ENCODE measurements at regions not wholly inside any gene's neighbourhood (a gene's known extent, or its start where the extent isn't known, plus 50 kb on each side); places are given as distances from the start of the nearest gene placed in this dataset.

DNA sequence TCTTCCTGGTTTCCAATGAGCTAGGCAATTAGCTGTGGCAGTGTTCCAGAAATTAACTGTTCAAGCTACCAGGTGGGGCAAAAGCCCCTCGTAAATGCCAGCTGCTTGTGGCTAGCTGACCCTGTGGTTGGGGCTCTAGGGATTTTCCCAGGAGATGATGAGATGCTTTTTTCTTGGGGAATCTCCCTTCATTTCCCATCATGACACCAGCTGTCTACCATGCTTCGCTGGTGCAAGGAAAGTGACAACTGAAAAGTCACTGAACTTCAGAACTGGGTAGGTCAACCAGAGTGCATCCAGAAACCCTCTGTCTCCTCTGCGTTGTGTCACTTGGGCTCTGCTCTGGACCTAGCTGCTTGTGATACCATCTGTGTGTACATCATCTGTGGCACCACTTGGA is 386.5 kb upstream of the DCC start:
- no peaks in the 10 kb centered on the region for H3K4me1 ChIP-seq (ENCODE audit: control insufficient read depth, extremely low read depth, insufficient read depth, low read length)
- no peak for DNase-seq (ENCODE audit: low read depth in 2 of 2)
- H3K9ac ChIP-seq (ENCODE audit: insufficient read depth, low read length): no peak overlapping the region
- no peaks in the 10 kb centered on the region for H4K20me1 ChIP-seq (ENCODE audit: control insufficient read depth, extremely low read depth, insufficient read depth, low read length)
- H3K36me3 ChIP-seq (ENCODE audit: control insufficient read depth, insufficient read depth, low read length): no peaks in the 10 kb centered on the region
- no peak for TF ChIP-seq CTCF (conservative IDR thresholded peaks at IDR 0.05 in 1 of 2, IDR thresholded peaks at IDR 0.05 in 1 of 2; ENCODE audit: low read depth in 1 of 2, low read length in 2 of 2)
- no peak for TF ChIP-seq EZH2 (IDR thresholded peaks at IDR 0.05; ENCODE audit: low read length, missing control alignments)
- no peak overlapping the region for H3K27ac ChIP-seq (ENCODE audit: insufficient read depth, low read length)
- no peaks in the 10 kb centered on the region for H3K27me3 ChIP-seq (ENCODE audit: control insufficient read depth, insufficient read depth, low read length)
- no peaks in the 10 kb centered on the region for H3K79me2 ChIP-seq (ENCODE audit: control insufficient read depth, insufficient read depth, low read length)
- no peaks in the 10 kb centered on the region for H3K9me3 ChIP-seq (ENCODE audit: control insufficient read depth, insufficient read depth, low read depth, low read length)
- no peak overlapping the region for H3K4me2 ChIP-seq (ENCODE audit: extremely low read depth, insufficient read depth, low read length)
- no peak overlapping the region for H2AFZ ChIP-seq (ENCODE audit: low read length)
- H3K4me3 ChIP-seq (replicated peaks in 1 of 4; ENCODE audit: control extremely low read depth in 1 of 4, insufficient read depth in 1 of 4, low read depth in 3 of 4, low read length in 4 of 4): no peak overlapping the region

GRCh38 chr18:51955136-51955535 is 384.9 kb upstream of the DCC start:
- Histone ChIP-seq H3K27me3 (ENCODE audit: control insufficient read depth, insufficient read depth, low read length) (no peaks in the 10 kb centered on the region), H3K4me3 (replicated peaks in 1 of 4; ENCODE audit: control extremely low read depth in 1 of 4, insufficient read depth in 1 of 4, low read depth in 3 of 4, low read length in 4 of 4) (no peak overlapping the region), H4K20me1 (ENCODE audit: control insufficient read depth, extremely low read depth, insufficient read depth, low read length) (no peaks in the 10 kb centered on the region), H2AFZ (ENCODE audit: low read length) (no peak overlapping the region), H3K4me1 (ENCODE audit: control insufficient read depth, extremely low read depth, insufficient read depth, low read length) (no peaks in the 10 kb centered on the region), H3K79me2 (ENCODE audit: control insufficient read depth, insufficient read depth, low read length) (no peaks in the 10 kb centered on the region), H3K9me3 (ENCODE audit: control insufficient read depth, insufficient read depth, low read depth, low read length) (no peaks in the 10 kb centered on the region), H3K9ac (ENCODE audit: insufficient read depth, low read length) (no peak overlapping the region), H3K36me3 (ENCODE audit: control insufficient read depth, insufficient read depth, low read length) (no peaks in the 10 kb centered on the region), H3K4me2 (ENCODE audit: extremely low read depth, insufficient read depth, low read length) (no peak overlapping the region), H3K27ac (ENCODE audit: insufficient read depth, low read length) (no peak overlapping the region)
- DNase-seq (ENCODE audit: low read depth in 2 of 2): no peak
- TF ChIP-seq EZH2 (IDR thresholded peaks at IDR 0.05; ENCODE audit: low read length, missing control alignments) (no peak), CTCF (conservative IDR thresholded peaks at IDR 0.05 in 1 of 2, IDR thresholded peaks at IDR 0.05 in 1 of 2; ENCODE audit: low read depth in 1 of 2, low read length in 2 of 2) (no peak)

DNA sequence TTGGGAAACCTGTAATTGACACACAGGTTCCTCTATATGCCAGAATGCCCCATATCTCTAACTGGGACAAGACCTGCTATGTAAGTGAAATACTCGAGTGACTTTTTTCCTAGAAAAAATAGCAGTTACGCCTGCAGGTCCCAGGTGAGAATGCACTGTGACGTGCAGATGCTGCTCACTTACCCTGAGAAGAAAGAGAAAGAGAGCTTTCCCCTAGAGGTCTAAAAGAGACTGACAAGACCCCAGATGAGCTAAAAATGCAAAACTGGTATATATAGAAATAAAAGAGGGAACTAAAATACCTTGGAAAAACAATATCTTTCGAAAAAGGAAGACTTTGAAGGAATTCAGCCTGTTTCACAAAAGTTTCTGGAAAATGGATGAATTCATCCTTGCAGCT is 383.0 kb upstream of the DCC start:
- H3K4me1 ChIP-seq (ENCODE audit: control insufficient read depth, extremely low read depth, insufficient read depth, low read length): no peaks in the 10 kb centered on the region
- no peaks in the 10 kb centered on the region for H3K79me2 ChIP-seq (ENCODE audit: control insufficient read depth, insufficient read depth, low read length)
- H3K27ac ChIP-seq (ENCODE audit: insufficient read depth, low read length): no peak overlapping the region
- H4K20me1 ChIP-seq (ENCODE audit: control insufficient read depth, extremely low read depth, insufficient read depth, low read length): no peaks in the 10 kb centered on the region
- H3K9me3 ChIP-seq (ENCODE audit: control insufficient read depth, insufficient read depth, low read depth, low read length): no peaks in the 10 kb centered on the region
- H3K9ac ChIP-seq (ENCODE audit: insufficient read depth, low read length): no peak overlapping the region
- no peak for DNase-seq (ENCODE audit: low read depth in 2 of 2)
- TF ChIP-seq EZH2 (IDR thresholded peaks at IDR 0.05; ENCODE audit: low read length, missing control alignments) (no peak), CTCF (conservative IDR thresholded peaks at IDR 0.05 in 1 of 2, IDR thresholded peaks at IDR 0.05 in 1 of 2; ENCODE audit: low read depth in 1 of 2, low read length in 2 of 2) (no peak)
- no peak overlapping the region for H2AFZ ChIP-seq (ENCODE audit: low read length)
- H3K4me2 ChIP-seq (ENCODE audit: extremely low read depth, insufficient read depth, low read length): no peak overlapping the region
- no peaks in the 10 kb centered on the region for H3K27me3 ChIP-seq (ENCODE audit: control insufficient read depth, insufficient read depth, low read length)
- no peaks in the 10 kb centered on the region for H3K36me3 ChIP-seq (ENCODE audit: control insufficient read depth, insufficient read depth, low read length)
- H3K4me3 ChIP-seq (replicated peaks in 1 of 4; ENCODE audit: control extremely low read depth in 1 of 4, insufficient read depth in 1 of 4, low read depth in 3 of 4, low read length in 4 of 4): no peak overlapping the region

All from fibroblast of lung (primary cell).